Astrocyte (in vitro differentiated cells and primary cell): ENCODE measurements at regions not wholly inside any gene's neighbourhood (a gene's known extent, or its start where the extent isn't known, plus 50 kb on each side); places are given as distances from the start of the nearest gene placed in this dataset.

Experiments
- EZH2 ChIP-seq: IDR thresholded peaks from 2 replicates; pipeline ENCODE4 v1.6.1; 2012; ENCODE audit warnings: mild to moderate bottlenecking, low read length, inconsistent platforms; ENCODE audit not compliant: insufficient read depth
- TF ChIP-seq, protein P1 (sequence below): IDR thresholded peaks from 2 replicates; pipeline ENCODE4 v1.5.1; 2011; ENCODE audit warnings: low read depth, mild to moderate bottlenecking, inconsistent platforms, low read length, moderate library complexity; ENCODE audit not compliant: insufficient read depth

DNA sequence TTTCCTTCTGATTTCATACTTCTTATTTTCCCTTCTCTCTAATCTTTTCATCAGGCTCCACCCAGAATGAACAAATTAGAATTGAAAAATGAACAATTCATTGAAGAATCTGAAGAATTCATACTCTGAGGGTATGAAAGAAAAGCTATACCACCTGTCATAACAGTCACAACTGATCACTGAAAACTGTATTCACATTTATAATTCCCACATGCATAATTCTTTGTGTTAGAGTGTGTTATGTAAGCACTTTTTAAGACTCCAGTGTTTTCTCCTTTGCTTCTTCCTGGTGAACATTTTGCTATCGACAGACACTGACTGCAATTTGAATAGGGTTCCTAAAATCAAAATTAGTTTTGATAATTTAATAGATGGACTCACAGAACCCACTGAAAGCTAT lies 271.2 kb downstream of the SLC16A7 start:
- TF ChIP-seq, protein P1, sequence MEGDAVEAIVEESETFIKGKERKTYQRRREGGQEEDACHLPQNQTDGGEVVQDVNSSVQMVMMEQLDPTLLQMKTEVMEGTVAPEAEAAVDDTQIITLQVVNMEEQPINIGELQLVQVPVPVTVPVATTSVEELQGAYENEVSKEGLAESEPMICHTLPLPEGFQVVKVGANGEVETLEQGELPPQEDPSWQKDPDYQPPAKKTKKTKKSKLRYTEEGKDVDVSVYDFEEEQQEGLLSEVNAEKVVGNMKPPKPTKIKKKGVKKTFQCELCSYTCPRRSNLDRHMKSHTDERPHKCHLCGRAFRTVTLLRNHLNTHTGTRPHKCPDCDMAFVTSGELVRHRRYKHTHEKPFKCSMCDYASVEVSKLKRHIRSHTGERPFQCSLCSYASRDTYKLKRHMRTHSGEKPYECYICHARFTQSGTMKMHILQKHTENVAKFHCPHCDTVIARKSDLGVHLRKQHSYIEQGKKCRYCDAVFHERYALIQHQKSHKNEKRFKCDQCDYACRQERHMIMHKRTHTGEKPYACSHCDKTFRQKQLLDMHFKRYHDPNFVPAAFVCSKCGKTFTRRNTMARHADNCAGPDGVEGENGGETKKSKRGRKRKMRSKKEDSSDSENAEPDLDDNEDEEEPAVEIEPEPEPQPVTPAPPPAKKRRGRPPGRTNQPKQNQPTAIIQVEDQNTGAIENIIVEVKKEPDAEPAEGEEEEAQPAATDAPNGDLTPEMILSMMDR, result no peak
- TF ChIP-seq EZH2, result no peak
